ENCODE measurements at regions not wholly inside any gene's neighbourhood (a gene's known extent, or its start where the extent isn't known, plus 50 kb on each side); places are given as distances from the start of the nearest gene placed in this dataset.

DNA sequence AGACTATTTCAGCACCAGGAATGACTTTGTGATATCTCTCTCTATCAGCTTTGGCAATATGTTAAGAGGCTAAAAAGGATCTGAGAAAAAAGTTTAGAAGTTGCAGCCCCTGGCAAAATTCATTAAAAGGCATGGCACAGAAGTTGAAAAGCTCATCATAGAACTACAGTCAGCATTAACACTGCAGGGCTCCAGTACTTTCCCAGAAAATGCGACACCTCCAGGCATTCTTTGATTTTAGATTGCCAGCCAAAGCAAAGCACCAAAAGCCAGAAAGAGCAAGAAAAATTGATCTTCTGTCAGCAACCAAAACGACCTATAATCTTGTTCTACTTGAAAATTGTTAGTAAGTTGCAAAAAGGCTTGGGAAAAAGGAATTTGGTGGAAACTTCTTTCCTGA lies 713.5 kb downstream of the FSCB start:
- TF ChIP-seq, protein P1, sequence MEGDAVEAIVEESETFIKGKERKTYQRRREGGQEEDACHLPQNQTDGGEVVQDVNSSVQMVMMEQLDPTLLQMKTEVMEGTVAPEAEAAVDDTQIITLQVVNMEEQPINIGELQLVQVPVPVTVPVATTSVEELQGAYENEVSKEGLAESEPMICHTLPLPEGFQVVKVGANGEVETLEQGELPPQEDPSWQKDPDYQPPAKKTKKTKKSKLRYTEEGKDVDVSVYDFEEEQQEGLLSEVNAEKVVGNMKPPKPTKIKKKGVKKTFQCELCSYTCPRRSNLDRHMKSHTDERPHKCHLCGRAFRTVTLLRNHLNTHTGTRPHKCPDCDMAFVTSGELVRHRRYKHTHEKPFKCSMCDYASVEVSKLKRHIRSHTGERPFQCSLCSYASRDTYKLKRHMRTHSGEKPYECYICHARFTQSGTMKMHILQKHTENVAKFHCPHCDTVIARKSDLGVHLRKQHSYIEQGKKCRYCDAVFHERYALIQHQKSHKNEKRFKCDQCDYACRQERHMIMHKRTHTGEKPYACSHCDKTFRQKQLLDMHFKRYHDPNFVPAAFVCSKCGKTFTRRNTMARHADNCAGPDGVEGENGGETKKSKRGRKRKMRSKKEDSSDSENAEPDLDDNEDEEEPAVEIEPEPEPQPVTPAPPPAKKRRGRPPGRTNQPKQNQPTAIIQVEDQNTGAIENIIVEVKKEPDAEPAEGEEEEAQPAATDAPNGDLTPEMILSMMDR (IDR thresholded peaks at IDR 0.05), result no peak
- no peak for TF ChIP-seq POLR2AphosphoS5 (IDR thresholded peaks at IDR 0.05)
- no peak for TF ChIP-seq POLR2A (IDR thresholded peaks at IDR 0.05; ENCODE audit: low read depth)
